ENCODE measurements at regions not wholly inside any gene's neighbourhood (a gene's known extent, or its start where the extent isn't known, plus 50 kb on each side); places are given as distances from the start of the nearest gene placed in this dataset.

DNA sequence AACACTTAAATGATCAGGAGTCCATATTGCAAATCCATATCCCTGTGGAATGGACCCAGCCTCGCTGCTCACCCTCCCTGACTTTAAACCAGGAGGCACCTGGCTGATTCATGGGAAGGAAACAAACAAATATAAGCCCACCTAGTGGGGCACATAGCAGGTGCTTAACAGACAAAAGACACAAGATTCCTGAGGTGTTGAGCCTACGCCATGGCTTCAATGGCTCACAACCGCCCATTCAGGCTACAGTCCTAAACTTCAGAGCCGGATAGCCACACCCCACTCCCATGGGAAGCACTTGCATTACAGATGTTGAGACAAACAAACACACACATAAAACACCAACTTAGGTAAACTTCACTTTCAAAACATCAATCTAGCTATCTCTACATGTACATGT lies 359.9 kb downstream of the ICE1 start:
- no peak for TF ChIP-seq POLR2A (IDR thresholded peaks at IDR 0.05)
- TF ChIP-seq, protein P1, sequence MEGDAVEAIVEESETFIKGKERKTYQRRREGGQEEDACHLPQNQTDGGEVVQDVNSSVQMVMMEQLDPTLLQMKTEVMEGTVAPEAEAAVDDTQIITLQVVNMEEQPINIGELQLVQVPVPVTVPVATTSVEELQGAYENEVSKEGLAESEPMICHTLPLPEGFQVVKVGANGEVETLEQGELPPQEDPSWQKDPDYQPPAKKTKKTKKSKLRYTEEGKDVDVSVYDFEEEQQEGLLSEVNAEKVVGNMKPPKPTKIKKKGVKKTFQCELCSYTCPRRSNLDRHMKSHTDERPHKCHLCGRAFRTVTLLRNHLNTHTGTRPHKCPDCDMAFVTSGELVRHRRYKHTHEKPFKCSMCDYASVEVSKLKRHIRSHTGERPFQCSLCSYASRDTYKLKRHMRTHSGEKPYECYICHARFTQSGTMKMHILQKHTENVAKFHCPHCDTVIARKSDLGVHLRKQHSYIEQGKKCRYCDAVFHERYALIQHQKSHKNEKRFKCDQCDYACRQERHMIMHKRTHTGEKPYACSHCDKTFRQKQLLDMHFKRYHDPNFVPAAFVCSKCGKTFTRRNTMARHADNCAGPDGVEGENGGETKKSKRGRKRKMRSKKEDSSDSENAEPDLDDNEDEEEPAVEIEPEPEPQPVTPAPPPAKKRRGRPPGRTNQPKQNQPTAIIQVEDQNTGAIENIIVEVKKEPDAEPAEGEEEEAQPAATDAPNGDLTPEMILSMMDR (IDR thresholded peaks at IDR 0.05) = no peak
- H3K4me1 ChIP-seq = no peaks in the 10 kb centered on the region
- 88 to 94% (median 91%) methylated on average over 4 of the region's 4 CpGs for WGBS, 4 donors
- peaks cover 0 to 7% (median 0%) of the 10 kb centered on the region in 12 donors for H3K9me3 ChIP-seq
- H3K36me3 ChIP-seq = no peaks in the 10 kb centered on the region
- no peak overlapping the region for H3K27ac ChIP-seq
- no peak overlapping the region for H3K4me3 ChIP-seq
- intact Hi-C loops (cut with DNase I) = no loop called here
- no peak for DNase-seq
- no peak for ATAC-seq
- no peaks in the 10 kb centered on the region for H3K27me3 ChIP-seq

DNA sequence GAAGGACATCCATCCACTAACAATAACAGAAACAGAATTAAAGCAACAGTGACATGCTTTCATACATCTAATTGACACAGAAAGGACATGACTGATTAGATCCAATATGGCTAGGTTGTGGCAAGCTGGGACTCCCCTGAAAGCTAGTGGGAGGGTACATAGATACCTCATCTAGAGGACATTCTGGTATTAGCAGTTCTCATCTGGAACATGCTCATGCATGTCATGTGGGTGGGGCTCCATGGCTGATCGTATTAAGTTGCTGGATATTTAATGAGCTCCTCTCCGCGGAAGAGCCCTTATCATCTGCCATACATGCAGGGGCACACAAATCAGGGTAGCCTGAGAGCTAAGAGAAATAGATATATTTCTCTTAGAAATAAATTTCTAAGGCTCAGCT lies 358.9 kb downstream of the ICE1 start:
- ATAC-seq = no peak
- intact Hi-C loops (cut with DNase I) = no loop called here
- DNase-seq = no peak
- H3K27me3 ChIP-seq = no peaks in the 10 kb centered on the region
- no peak overlapping the region for H3K4me3 ChIP-seq
- H3K36me3 ChIP-seq = no peaks in the 10 kb centered on the region
- H3K27ac ChIP-seq = no peak overlapping the region
- WGBS, 4 donors = 72 to 89% (median 81%) methylated on average over 3 of the region's 3 CpGs
- peaks cover 0 to 2% (median 0%) of the 10 kb centered on the region in 12 donors for H3K4me1 ChIP-seq
- TF ChIP-seq, protein P1 (IDR thresholded peaks at IDR 0.05) = no peak
- no peak for TF ChIP-seq POLR2A (IDR thresholded peaks at IDR 0.05)
- no peaks in the 10 kb centered on the region for H3K9me3 ChIP-seq

DNA sequence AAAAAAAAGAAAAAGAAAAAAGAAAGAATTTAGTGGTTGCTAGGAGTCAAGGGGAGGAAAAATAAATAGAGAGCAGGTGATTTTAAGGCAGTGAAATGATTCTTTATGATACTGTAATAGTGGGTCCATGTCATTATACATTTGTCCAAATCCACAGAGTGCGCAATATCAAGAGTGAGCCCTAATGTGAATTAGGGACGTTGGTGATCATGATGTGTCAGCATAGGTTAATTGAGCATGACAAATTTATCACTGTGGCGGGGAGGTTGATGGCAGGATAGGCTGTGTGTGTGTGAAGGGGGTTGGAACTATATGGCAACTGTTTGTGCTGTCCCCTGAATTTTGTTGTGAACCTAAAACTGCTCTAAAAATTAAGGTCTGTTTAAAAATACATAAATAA lies 357.8 kb downstream of the ICE1 start:
- no peaks in the 10 kb centered on the region for H3K27me3 ChIP-seq
- intact Hi-C loops (cut with DNase I) = no loop called here
- peaks cover 0 to 2% (median 0%) of the 10 kb centered on the region in 12 donors for H3K4me1 ChIP-seq
- H3K9me3 ChIP-seq = no peaks in the 10 kb centered on the region
- ATAC-seq (no peak), DNase-seq (no peak)
- no peak overlapping the region for H3K4me3 ChIP-seq
- TF ChIP-seq, protein P1 (IDR thresholded peaks at IDR 0.05) = no peak
- TF ChIP-seq POLR2A (IDR thresholded peaks at IDR 0.05) = no peak
- 83 to 87% (median 86%) methylated on average over 3 of the region's 3 CpGs for WGBS, 4 donors
- no peaks in the 10 kb centered on the region for H3K36me3 ChIP-seq
- H3K27ac ChIP-seq = no peak overlapping the region

DNA sequence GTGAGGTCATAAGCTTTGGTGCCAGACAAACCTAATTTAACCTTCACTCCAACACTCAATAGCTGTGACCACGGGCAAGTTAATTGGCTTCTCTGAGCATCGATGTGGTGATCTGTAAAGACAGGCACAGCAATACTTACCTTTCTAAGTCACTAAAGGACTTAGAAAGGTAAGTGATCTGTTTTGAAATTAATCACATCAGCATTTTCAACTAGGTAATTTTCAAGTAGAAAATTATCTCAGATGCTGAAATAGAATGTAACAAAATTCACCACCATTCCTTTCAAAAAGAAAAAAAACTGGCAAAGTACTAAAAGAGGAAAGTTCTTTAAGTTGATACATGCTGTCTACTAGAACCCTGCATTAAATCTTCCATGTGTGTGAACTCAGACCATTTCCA lies 354.5 kb downstream of the ICE1 start:
- Histone ChIP-seq H3K9me3 (no peaks in the 10 kb centered on the region), H3K27me3 (no peaks in the 10 kb centered on the region), H3K36me3 (no peaks in the 10 kb centered on the region), H3K4me3 (no peak overlapping the region), H3K4me1 (peaks cover 0 to 4% (median 0%) of the 10 kb centered on the region in 12 donors), H3K27ac (no peak overlapping the region)
- 80 to 86% (median 84%) methylated on average over 2 of the region's 2 CpGs for WGBS, 4 donors
- TF ChIP-seq, protein P1 (IDR thresholded peaks at IDR 0.05) = no peak
- no peak for TF ChIP-seq POLR2A (IDR thresholded peaks at IDR 0.05)
- ATAC-seq (no peak), DNase-seq (no peak)
- intact Hi-C loops (cut with DNase I) = no loop called here

Measured in heart left ventricle (tissue), 16 donors.